ENCODE measurements at regions not wholly inside any gene's neighbourhood (a gene's known extent, or its start where the extent isn't known, plus 50 kb on each side); places are given as distances from the start of the nearest gene placed in this dataset.

GRCh38 chr14:25267186-25267585, 217.2 kb upstream of the STXBP6 start:
- Mint-ChIP-seq H3K27ac (no peak overlapping the region), H3K9me3 (peaks cover 3% of the 10 kb centered on the region), H3K4me3 (no peak overlapping the region), H3K36me3 (ENCODE audit: low read depth) (no peaks in the 10 kb centered on the region), H3K27me3 (no peaks in the 10 kb centered on the region), H3K4me1 (no peaks in the 10 kb centered on the region)
- ATAC-seq (replicated peaks) = no peak

- peaks cover 8% of the 10 kb centered on the region for H3K9me3 Mint-ChIP-seq
- H3K4me3 Mint-ChIP-seq = no peak overlapping the region
- H3K36me3 Mint-ChIP-seq (ENCODE audit: low read depth) = no peaks in the 10 kb centered on the region
- no peaks in the 10 kb centered on the region for H3K4me1 Mint-ChIP-seq
- H3K27ac Mint-ChIP-seq = no peak overlapping the region
- no peak for ATAC-seq (replicated peaks)
- H3K27me3 Mint-ChIP-seq = no peaks in the 10 kb centered on the region
Measured at GRCh38 chr14:25259470-25259869, 209.5 kb upstream of the STXBP6 start.

GRCh38 chr14:25252793-25253192, 202.8 kb upstream of the STXBP6 start:
- Mint-ChIP-seq H3K4me1 (no peaks in the 10 kb centered on the region), H3K4me3 (no peak overlapping the region), H3K36me3 (ENCODE audit: low read depth) (no peaks in the 10 kb centered on the region), H3K27ac (no peak overlapping the region), H3K9me3 (peaks cover 12% of the 10 kb centered on the region), H3K27me3 (no peaks in the 10 kb centered on the region)
- ATAC-seq (replicated peaks) = no peak

- Mint-ChIP-seq H3K9me3 (peaks cover 9% of the 10 kb centered on the region), H3K4me1 (no peaks in the 10 kb centered on the region), H3K27me3 (no peaks in the 10 kb centered on the region), H3K27ac (no peak overlapping the region), H3K36me3 (ENCODE audit: low read depth) (no peaks in the 10 kb centered on the region), H3K4me3 (no peak overlapping the region)
- no peak for ATAC-seq (replicated peaks)
Measured at GRCh38 chr14:25250516-25250915, 200.6 kb upstream of the STXBP6 start.

GRCh38 chr14:25247609-25248008, 197.7 kb upstream of the STXBP6 start:
- H3K36me3 Mint-ChIP-seq (ENCODE audit: low read depth) = no peaks in the 10 kb centered on the region
- H3K9me3 Mint-ChIP-seq = peaks cover 4% of the 10 kb centered on the region
- H3K4me1 Mint-ChIP-seq = no peaks in the 10 kb centered on the region
- H3K27ac Mint-ChIP-seq = no peak overlapping the region
- peaks cover 5% of the 10 kb centered on the region for H3K27me3 Mint-ChIP-seq
- no peak for ATAC-seq (replicated peaks)
- no peak overlapping the region for H3K4me3 Mint-ChIP-seq

GRCh38 chr14:25246751-25247150, 196.8 kb upstream of the STXBP6 start:
- ATAC-seq (replicated peaks) = no peak
- H3K9me3 Mint-ChIP-seq = no peaks in the 10 kb centered on the region
- H3K27me3 Mint-ChIP-seq = peaks cover 5% of the 10 kb centered on the region
- no peak overlapping the region for H3K4me3 Mint-ChIP-seq
- H3K36me3 Mint-ChIP-seq (ENCODE audit: low read depth) = no peaks in the 10 kb centered on the region
- no peaks in the 10 kb centered on the region for H3K4me1 Mint-ChIP-seq
- H3K27ac Mint-ChIP-seq = no peak overlapping the region

- H3K27ac Mint-ChIP-seq = no peak overlapping the region
- H3K4me1 Mint-ChIP-seq = no peaks in the 10 kb centered on the region
- H3K4me3 Mint-ChIP-seq = no peak overlapping the region
- H3K36me3 Mint-ChIP-seq (ENCODE audit: low read depth) = no peaks in the 10 kb centered on the region
- H3K9me3 Mint-ChIP-seq = no peaks in the 10 kb centered on the region
- no peaks in the 10 kb centered on the region for H3K27me3 Mint-ChIP-seq
- ATAC-seq (replicated peaks) = no peak
Measured at GRCh38 chr14:25239170-25239569, 189.2 kb upstream of the STXBP6 start.

- Mint-ChIP-seq H3K9me3 (no peaks in the 10 kb centered on the region), H3K4me1 (peaks cover 4% of the 10 kb centered on the region), H3K27me3 (no peaks in the 10 kb centered on the region), H3K27ac (no peak overlapping the region), H3K36me3 (ENCODE audit: low read depth) (no peaks in the 10 kb centered on the region), H3K4me3 (no peak overlapping the region)
- no peak for ATAC-seq (replicated peaks)
Measured at GRCh38 chr14:25237845-25238244, 187.9 kb upstream of the STXBP6 start.

GRCh38 chr14:25233613-25234012, 183.7 kb upstream of the STXBP6 start:
- H3K27ac Mint-ChIP-seq = no peak overlapping the region
- no peak for ATAC-seq (replicated peaks)
- no peak overlapping the region for H3K4me3 Mint-ChIP-seq
- H3K9me3 Mint-ChIP-seq = peaks cover 4% of the 10 kb centered on the region
- peaks cover 4% of the 10 kb centered on the region for H3K4me1 Mint-ChIP-seq
- no peaks in the 10 kb centered on the region for H3K27me3 Mint-ChIP-seq
- H3K36me3 Mint-ChIP-seq (ENCODE audit: low read depth) = no peaks in the 10 kb centered on the region

- ATAC-seq (replicated peaks) = no peak
- Mint-ChIP-seq H3K9me3 (peaks cover 4% of the 10 kb centered on the region), H3K4me1 (peaks cover 4% of the 10 kb centered on the region), H3K27ac (no peak overlapping the region), H3K36me3 (ENCODE audit: low read depth) (no peaks in the 10 kb centered on the region), H3K27me3 (no peaks in the 10 kb centered on the region), H3K4me3 (no peak overlapping the region)
Measured at GRCh38 chr14:25231004-25231403, 181.1 kb upstream of the STXBP6 start.

- Mint-ChIP-seq H3K36me3 (ENCODE audit: low read depth) (no peaks in the 10 kb centered on the region), H3K4me3 (no peak overlapping the region), H3K9me3 (peaks cover 4% of the 10 kb centered on the region), H3K27ac (no peak overlapping the region), H3K27me3 (peaks cover 3% of the 10 kb centered on the region), H3K4me1 (no peaks in the 10 kb centered on the region)
- no peak for ATAC-seq (replicated peaks)
Measured at GRCh38 chr14:25226214-25226613, 176.3 kb upstream of the STXBP6 start.

- no peak overlapping the region for H3K4me3 Mint-ChIP-seq
- peaks cover 6% of the 10 kb centered on the region for H3K27me3 Mint-ChIP-seq
- H3K4me1 Mint-ChIP-seq = no peaks in the 10 kb centered on the region
- ATAC-seq (replicated peaks) = no peak
- no peaks in the 10 kb centered on the region for H3K9me3 Mint-ChIP-seq
- no peaks in the 10 kb centered on the region for H3K36me3 Mint-ChIP-seq (ENCODE audit: low read depth)
- H3K27ac Mint-ChIP-seq = no peak overlapping the region
Measured at GRCh38 chr14:25222256-25222655, 172.3 kb upstream of the STXBP6 start.

- no peak for ATAC-seq (replicated peaks)
- Mint-ChIP-seq H3K27me3 (peaks cover 6% of the 10 kb centered on the region), H3K9me3 (no peaks in the 10 kb centered on the region), H3K36me3 (ENCODE audit: low read depth) (no peaks in the 10 kb centered on the region), H3K27ac (no peak overlapping the region), H3K4me1 (no peaks in the 10 kb centered on the region), H3K4me3 (no peak overlapping the region)
Measured at GRCh38 chr14:25220514-25220913, 170.6 kb upstream of the STXBP6 start.

GRCh38 chr14:25215607-25216006, 165.7 kb upstream of the STXBP6 start:
- no peak for ATAC-seq (replicated peaks)
- H3K27me3 Mint-ChIP-seq = peaks cover 9% of the 10 kb centered on the region
- peaks cover 11% of the 10 kb centered on the region for H3K9me3 Mint-ChIP-seq
- no peak overlapping the region for H3K4me3 Mint-ChIP-seq
- H3K27ac Mint-ChIP-seq = no peak overlapping the region
- H3K36me3 Mint-ChIP-seq (ENCODE audit: low read depth) = no peaks in the 10 kb centered on the region
- no peaks in the 10 kb centered on the region for H3K4me1 Mint-ChIP-seq

- Mint-ChIP-seq H3K36me3 (ENCODE audit: low read depth) (no peaks in the 10 kb centered on the region), H3K27ac (no peak overlapping the region), H3K9me3 (peaks cover 10% of the 10 kb centered on the region), H3K4me1 (no peaks in the 10 kb centered on the region), H3K27me3 (peaks cover 3% of the 10 kb centered on the region), H3K4me3 (no peak overlapping the region)
- ATAC-seq (replicated peaks) = no peak
Measured at GRCh38 chr14:25197885-25198284, 147.9 kb upstream of the STXBP6 start.

- H3K27me3 Mint-ChIP-seq = peaks cover 14% of the 10 kb centered on the region
- no peaks in the 10 kb centered on the region for H3K36me3 Mint-ChIP-seq (ENCODE audit: low read depth)
- no peak overlapping the region for H3K4me3 Mint-ChIP-seq
- no peak for ATAC-seq (replicated peaks)
- no peaks in the 10 kb centered on the region for H3K4me1 Mint-ChIP-seq
- no peak overlapping the region for H3K27ac Mint-ChIP-seq
- H3K9me3 Mint-ChIP-seq = no peaks in the 10 kb centered on the region
Measured at GRCh38 chr14:25180221-25180620, 130.3 kb upstream of the STXBP6 start.

Data from activated T-helper 17 cell treated with anti-CD3 and anti-CD28 coated beads, Interleukin-2, amount 50 U/mL, for 72 hours (primary cell).